GM18870 (cell line): ENCODE measurements at regions not wholly inside any gene's neighbourhood (a gene's known extent, or its start where the extent isn't known, plus 50 kb on each side); places are given as distances from the start of the nearest gene placed in this dataset.

Experiments used
- ATAC-seq: cut with Tn5 transposase; IDR thresholded peaks from one replicate; pipeline ENCODE4 v1.9.1; 2021; ENCODE audit warnings: moderate library complexity; ENCODE audit not compliant: unreplicated experiment

- no peak for ATAC-seq
Measured at GRCh38 chrX:28042826-28043564, 61.7 kb upstream of the DCAF8L1 start.

- ATAC-seq = no peak
Measured at GRCh38 chrX:28042260-28042659, 61.0 kb upstream of the DCAF8L1 start.

GRCh38 chrX:28039258-28039657 is 58.0 kb upstream of the DCAF8L1 start:
- no peak for ATAC-seq
